GM19438 (cell line): ENCODE measurements at regions not wholly inside any gene's neighbourhood (a gene's known extent, or its start where the extent isn't known, plus 50 kb on each side); places are given as distances from the start of the nearest gene placed in this dataset.
"Not testable (repeated sequence)": the region's sequence is repeated elsewhere in the genome, so short reads cannot be mapped to it uniquely, and the experiment has no call there.

Experiments used
- ATAC-seq: cut with Tn5 transposase; IDR thresholded peaks from one replicate; pipeline ENCODE4 v1.9.1; 2021; ENCODE audit warnings: low read depth; ENCODE audit not compliant: unreplicated experiment

DNA sequence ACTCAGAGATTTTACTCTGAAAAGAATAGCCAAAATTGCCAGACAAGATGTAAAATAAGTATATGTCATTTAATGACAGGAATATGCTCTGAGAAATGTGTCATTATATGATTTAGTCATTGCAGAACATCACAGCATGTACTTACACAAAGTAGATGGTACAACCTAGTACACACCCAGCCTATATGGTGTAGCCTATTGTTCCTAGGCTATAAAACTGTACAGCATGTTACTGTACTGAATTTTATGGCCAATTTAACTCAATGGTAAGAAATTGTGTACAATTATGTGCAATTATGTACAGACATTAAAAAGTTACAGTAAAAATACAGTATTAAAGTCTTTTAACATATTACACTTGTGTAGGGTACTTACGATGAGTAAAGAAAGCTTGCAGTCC lies 311.9 kb upstream of the EPHA7 start:
- no peak for ATAC-seq

- no peak for ATAC-seq
These were observed 308.8 kb upstream of the EPHA7 start for GRCh38 chr6:93728150-93728549.

GRCh38 chr6:93727447-93727846 lies 308.1 kb upstream of the EPHA7 start:
- no peak for ATAC-seq

DNA sequence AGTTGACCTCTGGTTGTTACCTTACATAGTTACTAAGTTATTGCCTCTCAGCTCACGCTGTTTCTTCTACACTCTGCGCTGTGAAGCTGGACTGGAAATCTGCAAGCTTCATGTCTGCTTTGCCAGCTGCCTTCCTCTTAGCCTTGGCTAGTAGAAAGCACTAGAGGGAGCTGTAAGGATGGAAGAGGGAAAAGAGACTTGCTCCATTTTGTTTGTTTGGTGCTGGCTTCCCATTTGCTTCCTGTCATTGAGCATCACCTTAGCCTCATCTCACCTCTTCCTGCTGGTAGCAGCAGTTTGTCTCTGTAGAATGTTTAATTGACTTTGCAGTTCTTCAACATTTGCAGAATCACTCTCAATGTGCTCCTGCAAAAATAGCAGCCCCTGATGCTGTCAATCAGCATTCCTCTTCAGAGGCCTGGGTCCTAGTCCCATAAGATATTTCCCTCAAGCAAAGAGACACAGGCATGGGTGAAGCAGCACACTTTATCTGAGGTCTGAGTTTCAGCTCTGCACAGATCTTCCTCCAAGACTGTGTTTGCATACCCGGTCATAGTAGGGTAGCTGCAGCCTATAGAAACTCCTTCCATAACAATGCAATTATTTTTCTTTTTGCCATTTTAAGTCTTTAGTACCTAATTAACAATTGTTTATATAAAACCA lies 302.2 kb upstream of the EPHA7 start:
- no peak for ATAC-seq

GRCh38 chr6:93713974-93714373 lies 294.6 kb upstream of the EPHA7 start:
- ATAC-seq, result no peak

- ATAC-seq, result no peak
These were observed 284.1 kb upstream of the EPHA7 start for GRCh38 chr6:93703431-93703830.

- ATAC-seq, result no peak
These were observed 282.2 kb upstream of the EPHA7 start for GRCh38 chr6:93701526-93701925.

DNA sequence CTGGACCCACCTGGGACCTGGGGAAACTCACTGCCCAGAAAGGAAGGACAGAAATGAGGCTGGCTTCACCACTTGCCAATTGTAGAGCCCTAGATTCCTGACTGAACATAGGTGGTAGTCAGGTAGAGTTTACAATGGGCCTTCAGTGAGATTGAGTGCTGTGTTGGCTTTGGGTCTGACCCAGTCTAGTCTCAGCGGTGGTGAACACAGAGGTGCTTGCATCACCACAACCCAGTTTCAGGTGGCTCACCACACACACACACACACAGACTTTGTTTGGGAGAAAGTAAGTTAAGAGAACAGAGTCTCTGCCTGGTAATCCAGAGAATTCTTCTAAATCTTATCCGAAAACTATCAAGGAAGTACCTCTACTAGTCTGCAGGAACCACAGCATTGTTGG lies 266.1 kb upstream of the EPHA7 start:
- no peak for ATAC-seq

- no peak for ATAC-seq
These were observed 265.0 kb upstream of the EPHA7 start for GRCh38 chr6:93684339-93684738.

DNA sequence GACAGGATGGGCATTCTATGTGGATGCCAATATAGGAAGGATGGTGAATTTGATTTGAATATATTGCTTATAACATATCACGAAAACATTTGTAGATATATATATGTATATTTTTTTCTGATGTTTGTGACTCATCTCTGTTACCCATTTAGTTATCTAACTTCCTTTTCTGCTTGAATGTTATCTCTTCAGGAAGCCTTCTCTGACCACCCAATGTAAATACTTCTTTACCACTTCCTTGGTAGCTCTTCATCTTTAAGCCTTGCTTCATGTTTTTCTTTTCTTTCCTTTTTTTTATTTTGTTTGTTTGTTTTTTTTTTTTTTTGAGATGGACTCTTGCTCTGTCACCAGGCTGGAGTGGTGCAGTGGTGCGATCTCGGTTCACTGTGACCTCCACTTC lies 260.5 kb upstream of the EPHA7 start:
- no peak for ATAC-seq

DNA sequence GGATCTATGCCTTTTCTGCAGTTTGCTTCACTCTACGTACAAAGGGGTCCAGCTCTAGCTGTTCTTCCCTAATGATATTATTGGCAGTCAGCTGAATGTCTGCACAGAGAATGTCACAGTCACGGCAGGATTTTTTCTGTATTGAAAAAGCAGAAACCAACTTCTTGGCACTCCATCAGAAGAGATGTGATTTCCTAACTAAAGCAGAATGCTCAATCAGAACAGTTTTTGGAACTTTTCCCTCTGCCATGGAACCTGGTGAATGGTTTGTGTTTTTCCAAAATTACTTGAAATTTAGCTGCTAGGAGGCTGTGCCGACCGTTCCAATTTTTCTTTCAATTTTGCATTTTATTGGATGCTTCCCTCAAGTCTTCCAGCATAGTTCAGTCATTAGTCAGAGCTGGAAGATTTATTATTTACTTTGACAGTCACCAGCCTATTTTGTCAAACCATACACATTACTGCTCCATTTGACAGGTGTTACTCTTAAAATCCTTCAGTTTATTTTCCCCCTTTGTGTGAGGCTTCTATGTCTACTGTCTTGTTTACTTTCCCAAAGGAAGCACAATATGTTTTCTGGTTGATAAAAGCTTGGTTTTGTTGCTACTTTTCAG lies 259.6 kb upstream of the EPHA7 start:
- no peak for ATAC-seq

- ATAC-seq, result no peak
These were observed 258.1 kb upstream of the EPHA7 start for GRCh38 chr6:93677264-93677965.

DNA sequence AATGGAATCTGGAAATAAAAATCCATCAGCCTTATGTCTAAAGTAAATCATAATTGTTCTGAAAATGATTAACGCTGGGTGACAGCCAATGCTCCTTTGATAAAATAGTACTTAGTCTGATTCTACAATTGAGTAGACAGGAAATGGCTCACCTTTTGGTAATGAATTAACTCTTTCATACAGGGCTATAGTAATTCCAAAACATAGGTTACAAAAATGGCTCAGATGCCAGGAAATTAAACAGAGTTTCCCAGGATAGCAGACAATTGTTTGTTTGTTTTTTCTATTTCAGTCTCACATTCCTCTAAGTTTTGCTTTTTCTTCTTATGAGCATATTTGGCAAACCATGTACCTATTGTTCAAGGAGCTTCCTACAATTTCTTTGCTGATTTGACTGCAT lies 257.2 kb upstream of the EPHA7 start:
- ATAC-seq, result no peak

- ATAC-seq, result no peak
These were observed 256.6 kb upstream of the EPHA7 start for GRCh38 chr6:93675856-93676417.

- no peak for ATAC-seq
These were observed 243.8 kb upstream of the EPHA7 start for GRCh38 chr6:93663111-93663510.

DNA sequence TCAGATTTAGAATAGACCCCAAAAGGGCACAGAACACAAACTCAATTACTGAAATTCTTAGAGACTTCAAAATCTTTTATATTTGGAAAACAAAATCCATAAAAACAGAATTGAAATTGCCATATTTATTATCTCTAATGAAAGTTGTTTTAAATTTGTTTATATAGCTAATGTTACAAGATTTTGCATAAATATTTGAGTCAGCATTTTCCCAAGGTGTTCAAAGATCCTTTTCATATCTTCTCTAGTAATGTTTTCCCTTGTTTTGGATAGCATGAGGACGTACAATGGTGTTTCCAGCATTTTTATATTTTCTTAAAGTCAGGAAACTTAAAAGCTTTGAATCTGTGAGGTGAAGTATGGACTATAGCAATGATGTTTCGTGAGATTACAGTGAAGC lies 235.2 kb upstream of the EPHA7 start:
- no peak for ATAC-seq

GRCh38 chr6:93644611-93645010 lies 225.3 kb upstream of the EPHA7 start:
- no peak for ATAC-seq

DNA sequence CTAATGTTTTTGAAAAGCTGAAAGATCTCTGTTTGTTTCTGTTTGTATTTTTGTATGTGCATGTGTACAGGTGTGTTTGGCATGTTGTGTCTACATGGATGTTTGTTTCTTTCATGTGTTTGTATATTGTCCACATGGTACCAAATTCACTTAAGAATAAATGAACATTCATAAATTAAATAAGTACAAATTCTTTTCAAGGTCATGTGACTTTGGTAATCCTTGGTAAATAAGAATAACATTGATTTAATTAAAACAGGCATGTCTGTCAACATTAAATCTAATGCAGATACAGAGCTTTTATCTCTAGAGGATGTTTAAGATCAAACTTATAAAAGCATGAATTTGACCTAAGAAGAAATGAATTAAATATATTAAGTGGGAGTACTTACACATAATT lies 219.8 kb upstream of the EPHA7 start:
- no peak for ATAC-seq

DNA sequence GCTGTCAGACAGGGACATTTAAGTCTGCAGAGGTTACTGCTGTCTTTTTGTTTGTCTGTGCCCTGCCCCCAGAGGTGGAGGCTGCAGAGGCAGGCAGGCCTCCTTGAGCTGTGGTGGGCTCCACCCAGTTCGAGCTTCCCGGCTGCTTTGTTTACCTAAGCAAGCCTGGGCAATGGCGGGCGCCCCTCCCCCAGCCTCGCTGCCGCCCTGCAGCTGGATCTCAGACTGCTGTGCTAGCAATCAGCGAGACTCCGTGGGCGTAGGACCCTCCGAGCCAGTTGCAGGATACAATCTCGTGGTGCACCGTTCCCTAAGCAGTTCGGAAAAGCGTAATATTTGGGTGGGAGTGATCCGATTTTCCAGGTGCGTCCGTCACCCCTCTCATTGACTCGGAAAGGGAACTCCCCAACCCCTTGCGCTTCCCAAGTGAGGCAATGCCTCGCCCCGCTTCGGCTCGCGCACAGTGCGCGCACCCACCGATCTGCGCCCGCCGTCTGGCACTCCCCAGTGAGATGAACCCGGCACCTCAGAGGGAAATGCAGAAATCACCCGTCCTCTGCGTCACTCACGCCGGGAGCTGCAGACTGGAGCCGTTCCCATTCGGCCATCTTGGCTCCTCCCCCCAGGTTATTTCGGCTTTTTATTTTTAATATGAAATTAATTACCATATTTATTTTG lies 217.8 kb upstream of the EPHA7 start:
- not testable (repeated sequence) for ATAC-seq

DNA sequence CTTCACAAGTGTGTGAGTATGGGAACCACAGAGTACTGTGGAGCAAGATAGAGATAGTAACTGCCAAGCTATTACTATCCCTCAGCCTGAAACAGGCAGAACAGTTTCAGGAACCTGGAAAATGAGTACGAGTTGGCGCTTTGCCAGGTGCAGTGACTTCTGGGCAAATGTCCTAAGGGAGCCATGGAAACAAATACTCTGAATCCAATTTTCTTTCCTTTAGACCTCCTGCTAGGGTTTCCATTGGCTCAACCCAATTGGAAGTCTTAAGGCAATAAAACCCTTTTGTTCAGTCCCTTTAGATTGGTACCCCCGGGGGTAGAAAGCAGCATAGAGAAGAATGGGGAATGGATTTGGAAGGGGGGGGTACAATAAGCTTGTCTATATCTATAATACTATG lies 205.0 kb upstream of the EPHA7 start:
- no peak for ATAC-seq

- no peak for ATAC-seq
These were observed 202.1 kb upstream of the EPHA7 start for GRCh38 chr6:93621442-93621841.
